Renal cortex interstitium (tissue), 11 donors: ENCODE measurements at regions not wholly inside any gene's neighbourhood (a gene's known extent, or its start where the extent isn't known, plus 50 kb on each side); places are given as distances from the start of the nearest gene placed in this dataset.
A peak's percentile ranks its signal among the peaks of the same experiment; 100 is the strongest.

Experiments
- DNase-seq, 11 donors: peaks; one replicate each; pipeline ENCODE4 v3.0.0-alpha.2; 2013; ENCODE audit warnings: low read depth in 9 of 11, low spot score in 4 of 11; ENCODE audit errors: extremely low read depth in 1 of 11

DNA sequence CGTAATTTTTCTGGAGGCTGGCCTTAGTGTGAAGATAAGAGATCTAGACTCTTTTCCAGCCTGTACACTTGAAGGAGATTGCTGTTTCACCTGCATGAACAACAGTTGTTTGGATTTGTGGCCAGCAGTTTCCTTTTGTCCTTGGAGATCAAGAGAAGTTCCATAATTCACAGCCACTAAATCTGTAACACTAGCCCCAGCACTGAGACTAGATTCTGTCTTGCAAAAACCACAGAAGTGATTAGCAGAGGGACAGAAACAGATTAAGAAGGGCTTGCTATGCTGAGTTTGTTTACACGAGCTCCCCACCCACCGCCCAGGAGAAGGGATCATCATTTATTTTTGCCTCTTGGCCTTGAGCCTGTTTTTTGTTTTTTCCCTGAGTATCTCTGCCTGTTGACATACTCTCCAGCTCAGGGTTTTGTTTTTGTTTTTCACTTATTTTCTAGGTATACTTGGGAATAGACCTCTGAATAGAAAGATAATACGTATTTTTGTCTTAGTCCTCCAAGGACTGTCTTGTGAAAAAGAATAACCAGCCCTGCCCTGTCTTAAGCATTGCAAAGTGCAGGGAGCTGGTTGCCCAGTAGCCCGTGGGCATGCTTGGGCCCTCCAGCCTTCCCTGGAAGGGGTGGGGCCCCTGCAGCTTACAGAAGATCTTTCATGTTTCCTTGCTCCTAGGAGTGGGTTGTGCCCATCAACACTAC is 93.1 kb upstream of the SOX4 start:
- no peak for DNase-seq

DNA sequence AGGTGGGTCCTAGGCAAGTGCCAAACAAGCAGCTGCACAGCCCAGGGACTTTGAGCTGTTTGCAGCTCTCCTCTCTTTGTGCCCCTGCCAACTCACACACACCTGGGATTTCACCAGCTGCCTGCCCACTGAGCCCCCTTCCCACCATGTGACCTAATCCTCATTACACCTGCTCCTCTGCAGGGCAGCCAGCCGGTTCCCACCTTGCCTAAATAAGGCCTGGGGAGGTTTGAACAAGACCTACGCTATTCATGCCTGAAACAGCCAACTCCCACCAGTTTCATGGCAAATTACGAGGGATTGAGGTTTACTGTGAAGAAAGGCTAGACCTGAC is 92.6 kb upstream of the SOX4 start:
- DNase-seq: peak in 1 of 11 donors; percentile 52

- DNase-seq: no peak
These were observed 91.7 kb upstream of the SOX4 start for GRCh38 chr6:21501815-21502214.

GRCh38 chr6:21502682-21503081 is 90.9 kb upstream of the SOX4 start:
- DNase-seq: no peak

DNA sequence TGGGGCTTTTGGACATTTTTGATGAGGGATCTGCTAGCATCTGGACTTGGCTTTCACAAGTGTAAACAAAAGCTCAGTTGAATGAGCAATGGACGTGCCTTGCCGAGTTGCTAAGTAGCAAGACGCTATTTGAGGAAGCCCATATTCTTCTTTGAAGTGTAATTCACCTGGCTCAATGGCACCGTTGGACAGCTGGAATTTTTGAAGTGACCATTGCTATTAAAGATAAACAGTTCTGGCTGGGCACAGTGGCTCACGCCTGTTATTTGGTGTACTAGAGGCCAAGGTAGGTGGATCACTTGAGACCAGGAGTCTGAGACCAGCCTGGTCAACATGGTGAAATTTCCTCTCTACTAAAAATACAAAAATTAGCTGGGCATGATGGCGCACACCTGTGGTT is 88.8 kb upstream of the SOX4 start:
- no peak for DNase-seq

DNA sequence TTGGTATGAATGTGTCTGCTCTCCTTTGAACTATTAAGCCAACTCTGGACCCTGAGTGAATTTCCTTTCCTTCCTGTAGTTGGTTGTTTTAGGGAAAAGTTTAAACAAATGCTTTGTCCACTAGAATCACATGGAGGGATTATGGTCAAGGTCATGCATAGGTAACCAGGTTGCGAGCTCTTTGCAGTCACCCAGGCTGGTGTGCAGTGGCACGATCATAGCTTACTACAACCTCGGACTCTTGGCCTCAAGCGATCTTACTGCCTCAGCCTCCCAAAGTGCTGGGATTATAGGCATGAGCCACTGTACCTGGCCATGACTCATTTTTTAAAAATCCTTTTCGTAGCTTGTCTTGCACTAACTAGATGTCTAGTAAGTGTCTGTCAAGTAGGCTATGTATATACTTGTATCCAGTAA is 88.0 kb upstream of the SOX4 start:
- DNase-seq: no peak

DNA sequence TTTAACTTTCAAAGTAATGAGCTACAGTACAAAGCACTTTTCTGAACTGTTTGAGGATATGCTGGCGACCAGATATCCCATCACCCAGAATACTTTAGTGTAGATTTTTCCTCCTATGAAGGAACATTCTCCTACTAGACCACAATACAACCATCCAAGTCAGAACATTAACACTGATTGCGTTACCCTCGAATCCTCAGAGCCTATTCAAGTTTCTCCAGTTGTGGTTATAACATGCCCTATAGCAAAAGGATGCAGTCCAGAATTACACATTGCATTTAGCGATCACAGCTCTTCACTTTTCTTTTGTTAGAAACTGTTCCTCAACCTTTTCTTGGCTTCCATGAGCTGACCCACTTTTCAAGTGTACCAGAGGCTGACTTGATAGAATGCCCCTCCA is 87.4 kb upstream of the SOX4 start:
- DNase-seq: no peak

DNA sequence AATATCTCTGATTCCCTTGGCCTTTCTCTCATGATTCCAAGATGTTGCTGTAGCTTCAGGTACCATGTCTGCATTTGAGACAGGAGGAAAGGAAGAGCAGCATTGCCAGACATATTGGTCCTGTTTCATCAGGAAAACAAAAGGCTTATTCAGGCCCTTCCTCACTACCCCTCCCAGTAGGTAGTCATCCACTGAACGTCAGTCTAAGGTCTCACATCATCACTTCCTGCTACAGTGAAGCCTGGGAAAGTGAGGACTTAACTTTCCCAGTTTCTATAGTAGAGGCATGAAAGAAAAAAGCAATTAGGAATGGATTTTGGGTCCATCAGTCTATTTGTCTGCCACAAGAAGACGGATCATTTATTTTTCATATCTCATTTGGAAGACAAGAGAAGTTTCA is 85.7 kb upstream of the SOX4 start:
- DNase-seq: no peak

- DNase-seq: no peak
These were observed 84.8 kb upstream of the SOX4 start for GRCh38 chr6:21508753-21509152.

DNA sequence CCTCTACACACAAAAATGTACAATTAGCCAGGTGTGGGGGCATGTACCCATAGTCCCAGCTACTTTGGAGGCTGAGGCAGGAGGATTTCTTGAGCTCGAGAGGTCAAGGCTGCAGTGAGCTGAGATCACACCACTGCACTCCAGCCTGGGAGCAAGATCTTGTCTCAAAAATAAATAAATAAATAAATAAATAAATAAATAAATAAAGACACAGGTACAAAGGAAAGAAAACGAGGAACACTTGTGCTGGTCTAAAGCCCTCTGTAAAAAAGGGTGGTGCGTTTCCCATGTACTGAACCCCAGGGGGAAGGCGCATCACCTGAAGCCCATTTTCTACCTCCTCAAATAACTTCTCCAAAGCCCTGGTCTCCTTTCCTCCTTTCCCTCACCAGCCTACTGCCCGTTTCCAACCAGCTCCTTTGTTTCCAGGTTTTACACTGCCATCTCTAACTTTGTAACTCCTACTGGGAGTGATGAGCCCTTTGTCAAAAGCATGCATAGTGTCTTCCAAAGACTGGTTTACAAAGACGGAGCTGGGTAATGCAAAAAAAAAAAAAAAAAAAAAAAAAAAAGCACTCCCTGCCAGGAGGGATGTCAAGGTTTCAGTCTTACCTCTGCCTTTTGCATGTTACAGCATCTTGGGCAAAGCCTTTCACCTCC is 81.5 kb upstream of the SOX4 start:
- no peak for DNase-seq

- DNase-seq: no peak
These were observed 79.3 kb upstream of the SOX4 start for GRCh38 chr6:21514288-21514687.

GRCh38 chr6:21518317-21518716 is 75.2 kb upstream of the SOX4 start:
- no peak for DNase-seq

GRCh38 chr6:21519642-21520041 is 73.9 kb upstream of the SOX4 start:
- no peak for DNase-seq

GRCh38 chr6:21521276-21521675 is 72.3 kb upstream of the SOX4 start:
- no peak for DNase-seq

DNA sequence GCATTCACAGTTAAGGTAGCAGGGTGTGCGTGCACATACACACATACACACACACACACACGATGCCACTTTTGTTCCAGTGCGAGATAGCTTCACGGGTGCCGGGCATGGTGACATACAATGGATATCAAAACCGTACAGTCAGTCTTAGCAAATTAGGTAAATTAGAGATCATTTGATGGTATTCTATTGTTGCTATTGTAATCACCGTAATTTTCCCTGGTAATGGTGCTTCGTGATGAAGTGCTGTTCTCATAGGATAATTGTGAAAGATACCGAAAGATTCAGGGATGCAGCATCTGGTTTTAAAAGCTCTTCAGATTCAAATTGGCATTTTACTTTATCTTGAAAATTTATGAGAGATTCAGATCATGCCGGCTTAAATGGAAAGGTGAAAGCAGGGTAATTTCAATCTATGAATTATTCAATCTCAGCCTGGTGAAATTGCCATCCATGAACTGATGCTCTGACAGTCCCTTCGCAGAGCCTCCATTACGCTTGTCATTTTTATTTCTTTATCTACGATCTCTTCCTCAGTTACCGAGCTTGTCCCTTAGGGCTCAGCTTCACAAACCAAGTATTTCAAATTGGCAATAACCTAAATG is 71.3 kb upstream of the SOX4 start:
- DNase-seq: no peak

GRCh38 chr6:21522797-21523456 is 70.6 kb upstream of the SOX4 start:
- DNase-seq: peak in 1 of 11 donors; percentile 18

DNA sequence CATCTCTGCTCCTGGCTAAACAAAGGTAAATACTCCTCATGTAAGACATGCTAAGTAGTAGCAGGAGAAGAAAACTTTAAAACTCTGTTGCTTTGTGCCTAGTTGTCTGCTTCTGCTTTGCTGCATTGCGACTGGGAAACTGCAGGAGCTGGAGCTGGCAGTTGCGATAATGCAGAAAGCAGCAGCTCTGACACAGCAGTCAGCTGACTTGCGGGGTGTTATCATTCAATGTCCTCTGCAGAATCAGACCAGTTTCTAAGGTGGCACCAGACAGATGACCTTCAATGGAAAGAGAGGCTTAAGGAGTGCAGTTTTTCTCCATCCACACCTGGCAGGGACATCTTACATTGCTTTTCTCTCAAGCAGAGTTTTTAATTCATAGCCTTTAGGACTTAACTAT is 69.9 kb upstream of the SOX4 start:
- no peak for DNase-seq

DNA sequence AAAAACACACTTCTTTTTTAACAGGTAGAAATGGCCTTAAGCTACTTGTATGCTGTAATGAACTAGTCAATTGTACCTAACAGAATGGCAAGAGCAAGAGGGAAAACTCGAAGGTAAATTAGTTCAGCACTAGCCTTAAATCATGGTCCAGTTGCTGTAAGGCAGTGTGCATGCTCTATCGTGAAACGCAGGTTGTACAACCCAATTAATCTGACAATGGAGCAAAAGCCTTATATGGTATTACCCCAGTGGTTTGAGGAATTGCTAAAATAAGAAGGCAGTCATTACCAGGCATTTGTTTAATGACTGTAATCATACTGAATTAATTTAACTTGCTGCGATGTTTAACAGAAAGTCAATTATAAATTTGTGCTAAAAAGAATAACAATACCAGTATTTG is 69.3 kb upstream of the SOX4 start:
- DNase-seq: no peak

DNA sequence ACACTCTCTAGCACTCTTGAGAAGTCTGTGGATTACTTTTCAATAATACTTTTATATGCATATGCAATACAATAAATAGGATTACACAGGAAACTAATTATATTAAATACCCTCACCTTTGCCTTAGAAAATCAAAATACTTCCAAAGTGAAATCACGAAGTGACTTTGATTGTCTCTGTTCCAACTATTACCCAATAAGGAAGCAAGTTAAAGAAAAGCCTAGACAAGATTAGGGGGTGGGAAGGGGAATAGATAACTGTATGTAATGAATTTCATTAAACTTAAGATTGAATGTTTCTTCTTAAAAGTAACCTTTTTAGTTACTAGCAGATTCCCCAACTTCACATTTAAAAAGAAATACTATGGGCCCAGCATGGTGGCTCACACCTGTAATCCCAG is 66.6 kb upstream of the SOX4 start:
- DNase-seq: no peak

DNA sequence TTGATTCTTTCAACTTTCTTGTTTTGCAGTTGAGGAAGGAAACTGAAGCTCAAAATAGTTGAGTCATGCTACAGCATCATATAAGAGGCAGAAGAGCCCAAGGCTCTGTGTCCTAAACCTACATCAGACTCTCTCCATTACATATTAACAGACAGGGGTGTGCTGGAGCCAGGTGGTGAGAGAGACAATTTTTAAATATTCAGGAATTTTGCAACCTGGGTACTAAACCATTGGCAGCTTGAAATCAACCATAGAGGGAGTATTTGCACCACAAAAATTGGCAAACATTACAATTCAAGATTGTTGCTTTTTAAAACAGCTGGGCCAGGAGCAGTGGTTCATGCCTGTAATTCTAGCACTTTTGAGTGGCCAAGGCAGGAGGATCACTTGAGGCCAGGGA is 65.8 kb upstream of the SOX4 start:
- no peak for DNase-seq
